ENCODE measurements at regions not wholly inside any gene's neighbourhood (a gene's known extent, or its start where the extent isn't known, plus 50 kb on each side); places are given as distances from the start of the nearest gene placed in this dataset.

DNA sequence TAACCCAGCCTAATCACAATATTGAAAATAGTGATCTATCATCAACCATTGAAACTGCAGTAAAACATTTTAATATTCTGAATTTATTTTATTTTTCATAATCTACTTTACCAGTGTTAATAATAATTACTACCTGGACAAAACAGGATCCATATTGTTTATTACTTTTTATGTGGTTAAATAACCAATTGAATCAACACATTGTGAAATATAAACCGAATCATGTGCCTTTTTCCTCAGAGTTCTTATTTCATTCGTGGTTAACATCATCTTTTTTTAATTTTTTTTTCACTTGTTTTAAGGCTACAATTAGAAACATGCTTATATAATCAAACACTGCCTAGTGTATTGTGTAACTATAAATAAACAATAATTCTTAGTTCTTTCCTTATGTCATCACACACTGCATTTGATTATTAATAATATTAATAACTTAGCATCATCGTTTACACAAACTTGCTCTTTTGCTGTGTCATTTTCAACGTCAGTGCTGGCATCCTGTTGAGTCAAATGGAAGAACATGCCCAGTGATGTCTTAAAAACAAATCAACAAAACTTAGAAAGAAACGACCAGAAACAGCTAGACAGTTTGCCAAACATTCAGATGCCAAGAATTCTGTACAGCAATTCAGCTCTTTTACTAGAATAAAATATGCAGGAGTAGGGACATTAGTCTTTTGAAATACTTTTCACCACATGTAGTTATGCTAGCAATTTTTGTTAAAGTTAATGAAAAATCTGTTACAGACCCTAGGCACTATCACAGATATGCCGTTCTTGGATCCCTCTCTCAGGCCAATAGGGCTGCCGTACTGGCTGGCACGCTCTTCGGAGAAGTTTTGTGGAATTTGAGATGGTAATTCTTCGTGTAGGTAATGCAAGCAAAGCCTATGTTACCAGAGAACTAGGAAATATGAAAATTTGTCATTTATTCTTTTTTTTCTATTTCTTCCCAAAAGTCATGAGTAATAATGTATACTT lies 330.4 kb upstream of the SEMA3A start:
- TF ChIP-seq EP300 (IDR thresholded peaks at IDR 0.05) = no peak
- TF ChIP-seq, protein P1, sequence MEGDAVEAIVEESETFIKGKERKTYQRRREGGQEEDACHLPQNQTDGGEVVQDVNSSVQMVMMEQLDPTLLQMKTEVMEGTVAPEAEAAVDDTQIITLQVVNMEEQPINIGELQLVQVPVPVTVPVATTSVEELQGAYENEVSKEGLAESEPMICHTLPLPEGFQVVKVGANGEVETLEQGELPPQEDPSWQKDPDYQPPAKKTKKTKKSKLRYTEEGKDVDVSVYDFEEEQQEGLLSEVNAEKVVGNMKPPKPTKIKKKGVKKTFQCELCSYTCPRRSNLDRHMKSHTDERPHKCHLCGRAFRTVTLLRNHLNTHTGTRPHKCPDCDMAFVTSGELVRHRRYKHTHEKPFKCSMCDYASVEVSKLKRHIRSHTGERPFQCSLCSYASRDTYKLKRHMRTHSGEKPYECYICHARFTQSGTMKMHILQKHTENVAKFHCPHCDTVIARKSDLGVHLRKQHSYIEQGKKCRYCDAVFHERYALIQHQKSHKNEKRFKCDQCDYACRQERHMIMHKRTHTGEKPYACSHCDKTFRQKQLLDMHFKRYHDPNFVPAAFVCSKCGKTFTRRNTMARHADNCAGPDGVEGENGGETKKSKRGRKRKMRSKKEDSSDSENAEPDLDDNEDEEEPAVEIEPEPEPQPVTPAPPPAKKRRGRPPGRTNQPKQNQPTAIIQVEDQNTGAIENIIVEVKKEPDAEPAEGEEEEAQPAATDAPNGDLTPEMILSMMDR (IDR thresholded peaks at IDR 0.05) = no peak
- TF ChIP-seq POLR2A (IDR thresholded peaks at IDR 0.05) = no peak
- no peak overlapping the region for H3K27ac ChIP-seq
- peaks cover 0 to 3% (median 0%) of the 10 kb centered on the region in 4 donors for H3K9me3 ChIP-seq
- no peak for DNase-seq (ENCODE audit: low spot score in 2 of 2)
- H3K36me3 ChIP-seq = no peaks in the 10 kb centered on the region
- no peaks in the 10 kb centered on the region for H3K4me1 ChIP-seq
- no peak overlapping the region for H3K4me3 ChIP-seq
- H3K27me3 ChIP-seq = no peaks in the 10 kb centered on the region
- whole genome bisulfite sequencing, 2 donors = 50 to 57% methylated on average over 10 of the region's 10 CpGs

DNA sequence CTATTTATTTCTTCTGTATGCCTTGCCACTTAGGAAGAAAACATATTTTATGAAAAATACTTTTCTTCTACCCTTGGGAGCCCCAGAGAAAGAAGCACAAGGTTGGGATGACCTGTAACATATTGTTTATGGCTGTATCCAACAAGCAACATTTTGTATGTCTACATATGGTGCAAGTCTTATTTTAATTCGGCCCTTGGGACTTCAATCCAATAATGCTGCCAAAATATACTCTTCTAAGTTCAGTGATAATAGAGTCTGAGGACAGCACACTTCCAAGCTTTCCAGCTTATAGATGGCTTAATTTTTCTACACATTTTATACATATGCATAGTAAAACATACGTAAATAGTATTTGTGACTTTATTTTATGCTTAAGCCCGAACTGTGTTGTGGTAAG lies 318.5 kb upstream of the SEMA3A start:
- DNase-seq (ENCODE audit: low spot score in 2 of 2) = no peak
- Histone ChIP-seq H3K27me3 (no peaks in the 10 kb centered on the region), H3K36me3 (no peaks in the 10 kb centered on the region), H3K27ac (no peak overlapping the region), H3K4me1 (peaks cover 0 to 18% (median 0%) of the 10 kb centered on the region in 4 donors), H3K9me3 (no peaks in the 10 kb centered on the region), H3K4me3 (no peak overlapping the region)
- 73 to 78% methylated on average over 3 of the region's 3 CpGs for WGBS, 2 donors
- TF ChIP-seq EP300 (IDR thresholded peaks at IDR 0.05) = no peak
- TF ChIP-seq POLR2A (IDR thresholded peaks at IDR 0.05) = no peak
- TF ChIP-seq, protein P1 (IDR thresholded peaks at IDR 0.05) = no peak

DNA sequence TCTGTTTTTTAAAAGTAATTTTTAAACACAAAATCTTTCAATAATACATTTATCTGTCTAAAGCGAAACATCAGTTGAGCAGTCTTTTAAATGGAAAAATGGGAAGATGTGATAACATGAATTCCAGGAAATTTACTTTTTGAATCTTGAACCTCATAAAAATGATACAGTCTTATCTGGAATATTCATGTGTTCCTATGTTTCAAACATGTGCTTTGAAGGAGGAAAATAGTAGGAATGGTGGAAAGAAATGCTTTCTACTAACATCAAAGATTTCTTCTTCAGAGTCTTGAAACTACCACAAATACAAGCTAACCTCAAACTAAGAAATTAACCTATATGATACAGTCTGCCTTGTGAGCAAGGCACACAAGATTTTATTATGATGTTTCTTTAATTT lies 317.5 kb upstream of the SEMA3A start:
- DNase-seq (ENCODE audit: low spot score in 2 of 2) = no peak
- TF ChIP-seq, protein P1 (IDR thresholded peaks at IDR 0.05) = no peak
- TF ChIP-seq EP300 (IDR thresholded peaks at IDR 0.05) (no peak), POLR2A (IDR thresholded peaks at IDR 0.05) (no peak)
- Histone ChIP-seq H3K4me1 (peaks cover 0 to 21% (median 0%) of the 10 kb centered on the region in 4 donors), H3K4me3 (no peak overlapping the region), H3K9me3 (no peaks in the 10 kb centered on the region), H3K36me3 (no peaks in the 10 kb centered on the region), H3K27ac (no peak overlapping the region), H3K27me3 (no peaks in the 10 kb centered on the region)
- 98 to 99% methylated on average over 1 of the region's 1 CpG for WGBS, 2 donors

GRCh38 chr7:84510505-84510904 lies 315.9 kb upstream of the SEMA3A start:
- Histone ChIP-seq H3K27me3 (no peaks in the 10 kb centered on the region), H3K27ac (peak overlapping the region in 1 of 4 donors; percentile 74), H3K36me3 (no peaks in the 10 kb centered on the region), H3K4me3 (no peak overlapping the region), H3K9me3 (no peaks in the 10 kb centered on the region), H3K4me1 (peaks cover 0 to 21% (median 0%) of the 10 kb centered on the region in 4 donors)
- TF ChIP-seq, protein P1 (IDR thresholded peaks at IDR 0.05) = no peak
- TF ChIP-seq EP300 (IDR thresholded peaks at IDR 0.05) (no peak), POLR2A (IDR thresholded peaks at IDR 0.05) (no peak)
- DNase-seq (ENCODE audit: low spot score in 2 of 2) = no peak
- 53 to 74% methylated on average over 1 of the region's 1 CpG for WGBS, 2 donors

- Histone ChIP-seq H3K9me3 (no peaks in the 10 kb centered on the region), H3K27me3 (no peaks in the 10 kb centered on the region), H3K4me3 (no peak overlapping the region), H3K4me1 (peaks cover 0 to 21% (median 0%) of the 10 kb centered on the region in 4 donors), H3K27ac (peak overlapping the region in 2 of 4 donors; percentile 27 to 74), H3K36me3 (no peaks in the 10 kb centered on the region)
- WGBS, 2 donors = 47 to 48% methylated on average over 1 of the region's 1 CpG
- DNase-seq (ENCODE audit: low spot score in 2 of 2) = no peak
- TF ChIP-seq EP300 (IDR thresholded peaks at IDR 0.05) (no peak), POLR2A (IDR thresholded peaks at IDR 0.05) (no peak)
- TF ChIP-seq, protein P1 (IDR thresholded peaks at IDR 0.05) = no peak
Measured at GRCh38 chr7:84509522-84509921, 314.9 kb upstream of the SEMA3A start.

Data from tibial nerve (tissue), 4 donors.